Renal cortical epithelial cell (primary cell): ENCODE measurements at regions not wholly inside any gene's neighbourhood (a gene's known extent, or its start where the extent isn't known, plus 50 kb on each side); places are given as distances from the start of the nearest gene placed in this dataset.
A peak's percentile ranks its signal among the peaks of the same experiment; 100 is the strongest.
"Not testable (repeated sequence)": the region's sequence is repeated elsewhere in the genome, so short reads cannot be mapped to it uniquely, and the experiment has no call there.

Experiments used
- DNase-seq: peaks from one replicate; pipeline ENCODE4 v3.0.0-alpha.2; 2011; ENCODE audit warnings: low read depth

- peak; percentile 90 for DNase-seq
Observed at GRCh38 chr12:23083267-23083666, 458.3 kb downstream of the ETNK1 start.

GRCh38 chr12:23084236-23084995, 459.4 kb downstream of the ETNK1 start:
- DNase-seq, result peak; percentile 95

GRCh38 chr12:23088594-23088993, 463.6 kb downstream of the ETNK1 start:
- DNase-seq, result no peak

GRCh38 chr12:23093488-23093887, 468.5 kb downstream of the ETNK1 start:
- DNase-seq, result no peak

GRCh38 chr12:23096321-23096720, 471.4 kb downstream of the ETNK1 start:
- no peak for DNase-seq

GRCh38 chr12:23098110-23098509, 473.1 kb downstream of the ETNK1 start:
- DNase-seq, result peak; percentile 42

GRCh38 chr12:23098517-23098916, 473.5 kb downstream of the ETNK1 start:
- DNase-seq, result no peak

- no peak for DNase-seq
Observed at GRCh38 chr12:23099104-23099503, 474.1 kb downstream of the ETNK1 start.

- DNase-seq, result peak; percentile 47
Observed at GRCh38 chr12:23099604-23100003, 474.6 kb downstream of the ETNK1 start.

- no peak for DNase-seq
Observed at GRCh38 chr12:23108957-23109356, 484.0 kb downstream of the ETNK1 start.

GRCh38 chr12:23113781-23114180, 488.8 kb downstream of the ETNK1 start:
- no peak for DNase-seq

GRCh38 chr12:23115984-23116383, 491.0 kb downstream of the ETNK1 start:
- no peak for DNase-seq

- no peak for DNase-seq
Observed at GRCh38 chr12:23126794-23127193, 501.8 kb downstream of the ETNK1 start.

GRCh38 chr12:23127701-23128100, 502.7 kb downstream of the ETNK1 start:
- no peak for DNase-seq

GRCh38 chr12:23128462-23128861, 503.5 kb downstream of the ETNK1 start:
- no peak for DNase-seq

- no peak for DNase-seq
Observed at GRCh38 chr12:23132357-23132756, 507.4 kb downstream of the ETNK1 start.

GRCh38 chr12:23133471-23133870, 508.5 kb downstream of the ETNK1 start:
- peak; percentile 4 for DNase-seq

GRCh38 chr12:23139026-23139425, 514.1 kb downstream of the ETNK1 start:
- DNase-seq, result no peak

- no peak for DNase-seq
Observed at GRCh38 chr12:23140710-23141109, 515.7 kb downstream of the ETNK1 start.

- DNase-seq, result no peak
Observed at GRCh38 chr12:23141335-23141734, 516.4 kb downstream of the ETNK1 start.

GRCh38 chr12:23146070-23146469, 521.1 kb downstream of the ETNK1 start:
- not testable (repeated sequence) for DNase-seq

- DNase-seq, result no peak
Observed at GRCh38 chr12:23168459-23168858, 543.5 kb downstream of the ETNK1 start.

GRCh38 chr12:23169012-23169695, 544.2 kb downstream of the ETNK1 start:
- DNase-seq, result no peak

- no peak for DNase-seq
Observed at GRCh38 chr12:23169696-23170013, 544.7 kb downstream of the ETNK1 start.
